GM23248 (cell line): ENCODE measurements at regions not wholly inside any gene's neighbourhood (a gene's known extent, or its start where the extent isn't known, plus 50 kb on each side); places are given as distances from the start of the nearest gene placed in this dataset.

Experiments
- DNase-seq: peaks from one replicate; pipeline ENCODE4 v3.0.0-alpha.2; 2015
- H2AFZ ChIP-seq: fragments of 200-600 bp; sonication (generic); 2 replicates; pipeline ENCODE4 v1.6.1; 2016; ENCODE audit warnings: antibody characterized with exemption
- H3F3A ChIP-seq: fragments of 200-600 bp; sonication (generic); 2 replicates; pipeline ENCODE4 v1.6.1; 2016; ENCODE audit warnings: mild to moderate bottlenecking, antibody characterized with exemption, mixed run types; ENCODE audit not compliant: insufficient read depth
- H3K27ac ChIP-seq: fragments of 200-600 bp; sonication (generic); 2 replicates; pipeline ENCODE4 v1.5.1; 2016; ENCODE audit warnings: mild to moderate bottlenecking
- H3K27me3 ChIP-seq: fragments of 200-600 bp; sonication (generic); replicated peaks from 2 replicates; pipeline ENCODE4 v1.6.1; 2016; ENCODE audit warnings: mild to moderate bottlenecking; ENCODE audit not compliant: insufficient read depth
- H3K36me3 ChIP-seq: fragments of 200-600 bp; sonication (generic); 2 replicates; pipeline ENCODE4 v1.6.1; 2016; ENCODE audit warnings: low read depth, mild to moderate bottlenecking
- H3K4me1 ChIP-seq: fragments of 200-600 bp; sonication (generic); 2 replicates; pipeline ENCODE4 v1.6.1; 2016; ENCODE audit warnings: mild to moderate bottlenecking; ENCODE audit not compliant: insufficient read depth
- H3K4me2 ChIP-seq: fragments of 200-600 bp; sonication (generic); one replicate; pipeline ENCODE4 v1.6.1; 2016; ENCODE audit warnings: mild to moderate bottlenecking; ENCODE audit not compliant: unreplicated experiment
- H3K4me3 ChIP-seq: fragments of 200-600 bp; sonication (generic); 2 replicates; pipeline ENCODE4 v1.5.1; 2016; ENCODE audit warnings: mild to moderate bottlenecking
- H3K79me2 ChIP-seq: fragments of 200-600 bp; sonication (generic); 2 replicates; pipeline ENCODE4 v1.6.1; 2016; ENCODE audit warnings: mild to moderate bottlenecking; ENCODE audit not compliant: insufficient read depth
- H3K9ac ChIP-seq: fragments of 200-600 bp; sonication (generic); 2 replicates; pipeline ENCODE4 v1.6.1; 2016; ENCODE audit warnings: mild to moderate bottlenecking
- H3K9me2 ChIP-seq: fragments of 200-600 bp; sonication (generic); 2 replicates; pipeline ENCODE4 v1.6.1; 2016; ENCODE audit warnings: mixed run types, mild to moderate bottlenecking, moderate library complexity; ENCODE audit not compliant: insufficient read depth
- H3K9me3 ChIP-seq: fragments of 200-600 bp; sonication (generic); one replicate; pipeline ENCODE4 v1.6.1; 2017; ENCODE audit warnings: low read depth
- H4K20me1 ChIP-seq: fragments of 200-600 bp; sonication (generic); 2 replicates; pipeline ENCODE4 v1.6.0; 2016; ENCODE audit not compliant: insufficient read depth
- EZH2 ChIP-seq: fragments of 200-600 bp; sonication (generic); IDR thresholded peaks from 2 replicates; pipeline ENCODE4 v1.6.1; 2018; ENCODE audit warnings: antibody characterized with exemption, mild to moderate bottlenecking; ENCODE audit not compliant: insufficient read depth, poor library complexity, severe bottlenecking
- EZH2phosphoT487 ChIP-seq: fragments of 200-600 bp; sonication (generic); IDR thresholded peaks from 2 replicates; pipeline ENCODE4 v1.6.1; 2018; ENCODE audit warnings: antibody characterized with exemption, moderate library complexity, mild to moderate bottlenecking, low read depth; ENCODE audit not compliant: insufficient read depth
- WGBS, 2 experiments: methylation state at CpG; one replicate each; pipeline ENCODE4 v1.1.6; 2015 to 2017; ENCODE audit warnings: low lambda C conversion rate in 2 of 2, low coverage in 1 of 2; ENCODE audit errors: missing lambda C conversion rate in 2 of 2; 5-methylcytosine and 5-hydroxymethylcytosine counted together
- in situ Hi-C: fragments of 300-500 bp; cut with MboI; formaldehyde crosslinking; loops from 2 replicates; pipeline ENCODE4 v1.15.0; 2020

- H3K4me3 ChIP-seq, result no peak overlapping the region
- no peaks in the 10 kb centered on the region for H4K20me1 ChIP-seq
- peak; percentile 24 for DNase-seq
- peaks cover 14% of the 10 kb centered on the region for H3K4me1 ChIP-seq
- in situ Hi-C loops, result no loop called here
- no peaks in the 10 kb centered on the region for H3K9me3 ChIP-seq
- 95 to 100% methylated on average over 1 of the region's 1 CpG for WGBS, 2 experiments
- H3K9me2 ChIP-seq, result no peaks in the 10 kb centered on the region
- H3K4me2 ChIP-seq, result no peak overlapping the region
- H3K27me3 ChIP-seq, result no peaks in the 10 kb centered on the region
- peaks cover 11% of the 10 kb centered on the region; the same call in 1 of the 2 replicates for H3F3A ChIP-seq
- no peaks in the 10 kb centered on the region for H3K79me2 ChIP-seq
- H3K36me3 ChIP-seq, result no peaks in the 10 kb centered on the region
- no peak overlapping the region for H3K27ac ChIP-seq
- no peak overlapping the region for H2AFZ ChIP-seq
- TF ChIP-seq EZH2 (no peak), EZH2phosphoT487 (no peak)
- H3K9ac ChIP-seq, result no peak overlapping the region
Measured at GRCh38 chr1:234686035-234686434, 76.1 kb upstream of the IRF2BP2 start.

- Histone ChIP-seq H3K4me3 (no peak overlapping the region), H3K36me3 (no peaks in the 10 kb centered on the region), H3K27ac (no peak overlapping the region), H4K20me1 (no peaks in the 10 kb centered on the region), H2AFZ (no peak overlapping the region), H3K4me1 (peaks cover 14% of the 10 kb centered on the region), H3F3A (peaks cover 11% of the 10 kb centered on the region; the same call in 1 of the 2 replicates), H3K4me2 (peak overlapping the region; percentile 30), H3K79me2 (no peaks in the 10 kb centered on the region), H3K9me2 (no peaks in the 10 kb centered on the region), H3K9me3 (no peaks in the 10 kb centered on the region), H3K9ac (no peak overlapping the region), H3K27me3 (no peaks in the 10 kb centered on the region)
- TF ChIP-seq EZH2 (no peak), EZH2phosphoT487 (no peak)
- WGBS, 2 experiments, result 97 to 98% methylated on average over 2 of the region's 2 CpGs
- peak; percentile 26 for DNase-seq
- in situ Hi-C loops, result no loop called here
Measured at GRCh38 chr1:234684856-234685255, 74.9 kb upstream of the IRF2BP2 start.

- Histone ChIP-seq H2AFZ (no peak overlapping the region; the same call in 1 of the 2 replicates), H3K4me2 (peak overlapping the region; percentile 30), H3K9ac (no peak overlapping the region), H3F3A (peaks cover 11% of the 10 kb centered on the region; the same call in 1 of the 2 replicates), H3K4me3 (no peak overlapping the region), H3K9me3 (no peaks in the 10 kb centered on the region), H3K79me2 (no peaks in the 10 kb centered on the region), H3K9me2 (no peaks in the 10 kb centered on the region), H3K27me3 (no peaks in the 10 kb centered on the region), H3K4me1 (peaks cover 14% of the 10 kb centered on the region), H3K36me3 (no peaks in the 10 kb centered on the region), H3K27ac (no peak overlapping the region), H4K20me1 (no peaks in the 10 kb centered on the region)
- 80 to 83% methylated on average over 10 of the region's 10 CpGs for whole genome bisulfite sequencing, 2 experiments
- peak; percentile 89 for DNase-seq
- TF ChIP-seq EZH2phosphoT487 (no peak), EZH2 (no peak)
- in situ Hi-C loops, result no loop called here
Measured at GRCh38 chr1:234683861-234684632, 74.1 kb upstream of the IRF2BP2 start.

GRCh38 chr1:234683127-234683860 lies 73.3 kb upstream of the IRF2BP2 start:
- H3F3A ChIP-seq, result peaks cover 11% of the 10 kb centered on the region; the same call in 1 of the 2 replicates
- no peaks in the 10 kb centered on the region for H3K9me3 ChIP-seq
- no peaks in the 10 kb centered on the region for H3K27me3 ChIP-seq
- no peak overlapping the region for H3K4me2 ChIP-seq
- TF ChIP-seq EZH2 (no peak), EZH2phosphoT487 (no peak)
- H3K4me1 ChIP-seq, result peaks cover 14% of the 10 kb centered on the region
- DNase-seq, result no peak
- no peaks in the 10 kb centered on the region for H3K9me2 ChIP-seq
- H3K36me3 ChIP-seq, result no peaks in the 10 kb centered on the region
- H4K20me1 ChIP-seq, result no peaks in the 10 kb centered on the region
- H3K27ac ChIP-seq, result no peak overlapping the region
- H3K79me2 ChIP-seq, result no peaks in the 10 kb centered on the region
- no peak overlapping the region for H2AFZ ChIP-seq
- no peak overlapping the region for H3K9ac ChIP-seq
- in situ Hi-C loops, result no loop called here
- H3K4me3 ChIP-seq, result no peak overlapping the region
- WGBS, 2 experiments, result 91% methylated on average over 2 of the region's 2 CpGs
